ENCODE measurements at regions not wholly inside any gene's neighbourhood (a gene's known extent, or its start where the extent isn't known, plus 50 kb on each side); places are given as distances from the start of the nearest gene placed in this dataset.

DNA sequence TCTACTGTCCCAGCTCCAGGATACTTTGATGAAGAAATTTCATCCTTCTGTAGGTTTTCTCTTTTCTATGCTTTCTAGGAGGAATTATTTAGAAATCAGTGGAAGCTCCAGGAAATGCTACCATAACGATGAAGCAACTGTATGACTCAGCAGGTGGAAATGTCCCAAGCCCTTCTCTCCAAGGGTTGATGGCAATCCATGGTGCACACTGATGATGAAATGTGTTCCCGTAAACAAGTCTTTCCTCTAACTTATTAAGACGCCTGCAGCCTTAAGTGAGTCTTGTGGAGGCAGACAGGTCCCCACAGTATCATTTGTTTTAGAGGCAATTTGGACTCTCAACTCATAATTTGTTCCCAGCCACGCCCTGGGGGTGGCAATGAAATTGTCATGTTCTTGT is 777.6 kb upstream of the SOX11 start:
- TF ChIP-seq POLR2A (IDR thresholded peaks at IDR 0.05; ENCODE audit: low read length) (no peak), GATA1 (IDR thresholded peaks at IDR 0.05; ENCODE audit: low read depth, low read length) (no peak)
